NCI-H2227 (cell line): ENCODE measurements at regions not wholly inside any gene's neighbourhood (a gene's known extent, or its start where the extent isn't known, plus 50 kb on each side); places are given as distances from the start of the nearest gene placed in this dataset.
"Not testable (repeated sequence)": the region's sequence is repeated elsewhere in the genome, so short reads cannot be mapped to it uniquely, and the experiment has no call there.

ENCODE experiments used
- DNase-seq: peaks from one replicate; lab custom pipeline; 2025; ENCODE audit not compliant: unreplicated experiment; lab: John Stamatoyannopoulos, UW

- no peak for DNase-seq
Observed at GRCh38 chr7:67875558-67875957, 878.9 kb downstream of the TYW1 start.

- no peak for DNase-seq
Observed at GRCh38 chr7:67878808-67879207, 882.2 kb downstream of the TYW1 start.

GRCh38 chr7:67882843-67883242 lies 886.2 kb downstream of the TYW1 start:
- DNase-seq = no peak

- no peak for DNase-seq
Observed at GRCh38 chr7:67890316-67890715, 893.7 kb downstream of the TYW1 start.

GRCh38 chr7:67894746-67895145 lies 898.1 kb downstream of the TYW1 start:
- no peak for DNase-seq

GRCh38 chr7:67896721-67897120 lies 900.1 kb downstream of the TYW1 start:
- no peak for DNase-seq

GRCh38 chr7:67900456-67900855 lies 903.8 kb downstream of the TYW1 start:
- DNase-seq = no peak

GRCh38 chr7:67901808-67902480 lies 905.3 kb downstream of the TYW1 start:
- no peak for DNase-seq

GRCh38 chr7:67907792-67908191 lies 911.2 kb downstream of the TYW1 start:
- DNase-seq = no peak

- DNase-seq = no peak
Observed at GRCh38 chr7:67912437-67912836, 915.8 kb downstream of the TYW1 start.

- DNase-seq = no peak
Observed at GRCh38 chr7:67913604-67914003, 917.0 kb downstream of the TYW1 start.

- not testable (repeated sequence) for DNase-seq
Observed at GRCh38 chr7:67916111-67916510, 919.5 kb downstream of the TYW1 start.

- DNase-seq = no peak
Observed at GRCh38 chr7:67916571-67917436, 920.2 kb downstream of the TYW1 start.

GRCh38 chr7:67917437-67917755 lies 920.8 kb downstream of the TYW1 start:
- DNase-seq = no peak

- DNase-seq = no peak
Observed at GRCh38 chr7:67918158-67918557, 921.5 kb downstream of the TYW1 start.

- DNase-seq = no peak
Observed at GRCh38 chr7:67923286-67923685, 926.7 kb downstream of the TYW1 start.

GRCh38 chr7:67928141-67928540 lies 931.5 kb downstream of the TYW1 start:
- DNase-seq = no peak

GRCh38 chr7:67936447-67936846 lies 939.8 kb downstream of the TYW1 start:
- not testable (repeated sequence) for DNase-seq

- DNase-seq = no peak
Observed at GRCh38 chr7:67940400-67940799, 943.8 kb downstream of the TYW1 start.

GRCh38 chr7:67947191-67947590 lies 950.6 kb downstream of the TYW1 start:
- DNase-seq = no peak

- no peak for DNase-seq
Observed at GRCh38 chr7:67947646-67948045, 951.0 kb downstream of the TYW1 start.

GRCh38 chr7:67950321-67951083 lies 953.9 kb downstream of the TYW1 start:
- no peak for DNase-seq
